Endometrial microvascular endothelial cells (primary cell): ENCODE measurements at regions not wholly inside any gene's neighbourhood (a gene's known extent, or its start where the extent isn't known, plus 50 kb on each side); places are given as distances from the start of the nearest gene placed in this dataset.
"Not testable (repeated sequence)": the region's sequence is repeated elsewhere in the genome, so short reads cannot be mapped to it uniquely, and the experiment has no call there.

ENCODE experiments used
- in situ Hi-C: cut with HindIII; loops from 2 replicates; pipeline ENCODE4 v1.10.0; 2017; ENCODE audit warnings: low sequenced_read_pairs, low pct_unique_long_range_greater_than_20kb; ENCODE audit errors: inconsistent ontology term

DNA sequence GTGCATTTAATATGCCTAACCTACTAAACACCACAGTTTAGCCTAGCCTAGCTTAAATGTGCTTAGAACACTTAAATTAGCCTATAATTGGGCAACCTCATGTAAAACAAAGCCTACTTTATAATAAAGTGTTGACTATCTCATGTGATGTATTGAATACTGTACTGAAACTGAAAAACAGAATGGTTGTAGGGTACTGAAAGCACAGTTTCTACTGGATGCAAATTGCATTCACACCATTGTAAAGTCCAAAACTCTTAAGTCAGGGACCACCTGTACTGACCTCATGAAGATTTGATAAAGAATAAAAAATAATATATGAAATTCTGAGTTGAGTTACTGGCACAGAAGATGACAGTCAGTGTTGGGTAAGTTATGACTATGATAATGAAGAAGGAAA, 625.4 kb upstream of the SOX9 start:
- in situ Hi-C loops = no loop called here

DNA sequence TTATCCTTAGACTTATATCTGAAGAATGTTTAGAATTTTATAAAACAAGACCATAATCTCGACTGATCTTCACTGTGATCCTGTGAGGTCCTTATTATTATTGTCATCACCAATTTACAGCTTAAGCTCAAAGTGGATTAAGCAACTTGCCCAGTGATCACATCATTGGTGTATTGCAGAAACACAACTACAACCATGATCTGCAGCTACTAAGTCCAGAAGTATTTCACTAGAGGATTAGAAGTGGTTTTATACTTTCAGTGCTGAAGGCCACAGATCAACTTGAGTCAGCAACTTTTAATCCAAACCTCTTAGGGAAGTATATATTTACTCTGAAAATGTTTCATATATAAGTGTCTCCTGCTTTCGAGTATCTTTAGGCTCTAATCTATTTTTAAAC, 624.3 kb upstream of the SOX9 start:
- in situ Hi-C loops = no loop called here

DNA sequence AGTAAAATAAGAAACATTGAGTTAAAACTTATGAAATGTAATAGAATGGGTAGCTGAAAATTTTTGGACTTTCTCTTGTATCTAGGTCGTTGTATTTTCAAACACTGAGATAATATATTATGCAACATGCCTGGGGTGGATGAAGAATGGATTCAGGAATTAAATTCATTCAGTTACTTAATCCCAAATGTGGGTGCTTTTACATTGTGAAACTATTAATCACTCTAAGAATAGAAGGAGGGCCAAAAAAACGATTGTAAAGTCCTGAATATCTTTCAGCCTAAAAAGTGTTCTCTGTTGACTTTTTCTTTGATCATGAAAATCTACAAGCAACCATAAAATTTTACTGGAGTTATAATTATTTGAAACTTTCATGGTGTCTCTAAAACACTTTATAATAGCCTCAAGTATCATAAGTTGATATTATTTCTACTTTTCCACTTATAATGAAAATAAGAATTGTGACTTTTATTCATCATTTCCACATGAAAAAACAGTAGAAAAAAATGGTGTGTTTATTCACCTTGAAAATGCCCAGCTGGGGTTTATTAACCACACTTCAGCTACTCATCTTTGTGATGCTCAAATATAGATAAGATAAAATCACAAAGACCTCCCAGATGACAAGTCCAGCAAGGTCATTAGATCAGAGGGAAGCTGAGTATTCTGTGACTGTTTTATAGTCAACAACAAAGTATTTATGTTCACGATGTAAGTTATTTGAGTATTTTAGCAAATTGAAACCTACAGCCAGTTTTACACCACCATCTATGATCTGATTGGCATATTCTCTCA, 619.9 kb upstream of the SOX9 start:
- in situ Hi-C loops = no loop called here

DNA sequence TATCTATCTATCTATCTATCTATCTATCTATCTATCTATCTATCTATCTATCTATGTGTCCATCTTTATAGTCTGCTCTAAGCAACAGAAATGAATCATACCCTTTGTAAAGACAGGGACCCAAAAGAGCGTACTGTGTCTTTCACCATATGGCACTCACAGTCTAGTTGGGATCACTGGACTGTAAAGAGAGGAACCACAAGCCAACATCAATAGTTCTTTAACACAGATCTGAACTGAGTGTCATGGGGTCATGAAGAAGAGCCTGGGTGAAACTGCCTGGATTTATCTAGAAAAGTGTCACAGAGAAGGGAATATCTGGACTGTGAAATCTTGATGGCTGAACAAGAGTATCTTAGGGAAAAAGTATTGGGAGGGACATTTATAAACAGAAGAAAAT, 619.1 kb upstream of the SOX9 start:
- in situ Hi-C loops = no loop called here

DNA sequence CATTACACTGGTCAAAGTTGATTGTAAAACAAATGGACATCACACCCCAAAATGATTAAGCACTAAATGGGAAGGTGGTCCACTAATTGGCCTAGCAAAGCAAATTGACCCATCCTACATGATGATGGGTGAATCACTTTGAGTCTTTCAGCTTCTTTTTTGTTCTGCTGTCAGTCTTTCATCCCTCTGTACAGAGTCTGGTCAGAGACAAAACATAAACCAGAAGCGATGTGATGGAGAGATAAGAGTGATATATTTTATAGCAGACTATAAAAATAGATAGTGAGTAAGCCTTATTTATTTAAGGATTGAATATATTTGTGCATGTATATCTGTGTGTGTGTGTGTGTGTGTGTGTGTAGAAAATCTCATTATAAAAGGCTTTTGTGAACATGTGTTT, 618.4 kb upstream of the SOX9 start:
- in situ Hi-C loops = no loop called here

DNA sequence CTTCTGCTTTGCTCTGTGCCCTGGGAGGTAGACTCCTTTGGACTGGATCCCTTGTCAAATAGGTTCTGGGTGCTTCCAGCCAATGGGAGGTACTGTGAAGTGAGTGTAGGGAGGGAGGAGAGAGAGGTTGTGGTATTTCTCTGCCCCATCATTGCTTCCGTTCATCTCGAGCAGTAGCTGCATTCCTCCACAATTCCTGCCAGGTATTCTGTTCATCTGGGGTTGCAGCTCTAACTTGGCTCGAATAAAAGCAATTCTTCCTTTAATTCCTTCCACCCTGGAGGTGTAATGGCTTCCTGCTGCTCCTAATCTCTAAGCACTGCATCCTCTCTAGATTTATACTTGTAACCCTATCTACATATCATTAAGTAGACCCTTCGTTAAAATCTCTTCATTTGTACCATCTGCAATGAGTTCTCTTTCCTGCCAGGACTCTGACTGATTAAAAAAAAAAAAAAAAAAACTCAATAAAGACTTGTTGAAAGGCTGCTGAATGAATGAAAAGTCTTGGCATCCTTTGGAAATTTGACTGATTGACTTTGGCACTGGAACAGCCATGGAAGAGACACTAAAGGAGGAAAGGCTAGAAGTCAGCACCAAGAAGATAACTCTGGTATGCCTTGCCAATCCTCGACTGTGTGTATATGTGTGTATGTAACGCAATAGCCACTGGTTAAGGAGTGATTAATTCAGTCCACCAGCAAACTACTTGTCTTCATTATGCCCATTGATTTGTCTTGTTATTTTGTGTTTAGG, 616.9 kb upstream of the SOX9 start:
- in situ Hi-C loops = no loop called here

DNA sequence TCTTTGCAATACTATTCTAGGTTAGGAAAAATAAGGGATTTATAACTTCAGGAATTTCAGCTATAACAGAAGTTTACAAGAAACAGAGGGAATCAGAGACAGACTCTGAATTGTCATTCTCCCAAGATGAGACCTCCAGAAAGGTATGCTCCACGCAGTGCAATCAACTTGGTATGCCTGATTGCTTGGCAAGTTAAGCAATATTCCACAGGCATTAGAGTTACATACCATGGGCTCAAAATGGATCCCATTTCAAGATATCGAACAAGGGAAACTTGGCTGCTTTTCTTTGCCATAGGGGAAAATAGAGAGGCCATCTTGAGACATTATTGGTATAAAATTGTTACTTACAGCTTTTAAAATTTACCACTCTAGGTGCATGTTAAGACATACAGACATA, 615.6 kb upstream of the SOX9 start:
- in situ Hi-C loops = no loop called here

DNA sequence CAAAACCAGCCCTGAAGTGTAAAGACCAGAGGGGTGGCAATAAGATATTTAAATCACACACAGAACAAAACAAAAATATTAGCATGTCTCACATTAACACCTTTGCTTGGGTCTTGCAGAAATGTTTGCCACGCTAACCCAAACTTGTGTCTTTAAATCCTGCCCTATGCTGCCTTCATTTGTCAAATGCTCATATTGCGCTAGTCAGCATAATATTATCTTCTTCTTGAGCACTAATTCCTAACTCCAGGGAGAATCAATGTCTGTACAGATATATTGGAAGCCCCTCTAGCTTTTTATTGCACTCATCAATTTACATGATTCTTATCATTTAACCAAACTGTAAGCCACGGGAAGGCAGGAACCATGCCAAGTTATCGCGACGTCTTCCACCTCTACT, 614.8 kb upstream of the SOX9 start:
- in situ Hi-C loops = no loop called here

DNA sequence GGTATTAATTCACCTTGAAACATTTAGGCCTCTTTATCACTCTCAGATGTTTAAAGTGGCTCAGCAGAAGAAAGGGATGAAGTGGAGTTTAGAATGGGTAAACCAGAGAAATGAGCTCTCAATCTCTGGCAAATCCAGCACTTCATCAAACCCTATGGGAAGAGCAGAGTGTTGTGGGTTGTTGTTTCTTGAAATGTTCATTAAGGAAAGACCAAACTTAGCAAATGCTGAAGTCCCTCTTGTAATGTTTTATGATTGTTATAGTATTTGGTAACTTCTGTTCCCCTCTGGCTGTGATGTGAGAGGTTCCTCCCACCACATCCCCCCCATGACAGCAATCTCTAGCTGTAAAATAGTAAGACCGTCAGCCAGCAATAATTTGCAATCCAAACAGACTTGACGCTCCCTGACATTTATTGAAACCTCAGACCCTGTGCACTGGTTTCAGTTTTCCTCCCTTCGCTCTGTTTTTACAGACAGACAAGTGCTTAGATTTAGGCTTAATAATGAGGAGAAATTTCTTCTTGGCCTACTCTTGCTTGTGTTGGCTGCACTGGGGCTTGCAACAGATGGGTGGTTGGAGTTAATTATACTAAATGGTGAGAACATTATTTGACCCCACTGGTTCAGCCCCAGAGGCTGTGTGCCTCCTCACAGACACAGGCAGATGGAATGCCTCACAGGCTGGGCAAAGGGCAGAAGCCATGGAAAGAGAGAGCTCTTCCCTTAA, 609.4 kb upstream of the SOX9 start:
- in situ Hi-C loops = no loop called here

DNA sequence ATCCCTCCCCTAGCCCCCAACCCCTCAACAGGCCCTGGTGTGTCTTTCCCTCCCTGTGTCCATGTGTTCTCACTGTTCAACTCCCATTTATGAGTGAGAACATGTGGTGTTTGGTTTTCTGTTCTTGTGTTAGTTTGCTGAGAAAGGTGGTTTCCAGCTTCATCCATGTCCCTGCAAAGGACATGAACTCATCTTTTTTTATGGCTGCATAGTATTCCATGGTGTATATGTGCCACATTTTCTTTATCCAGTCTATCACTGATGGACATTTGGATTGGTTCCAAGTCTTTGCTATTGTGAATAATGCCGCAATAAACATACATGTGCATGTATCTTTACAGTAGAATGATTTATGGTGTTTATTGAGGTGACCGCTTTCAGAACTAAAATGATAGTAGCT, 607.1 kb upstream of the SOX9 start:
- in situ Hi-C loops = not testable (repeated sequence)

DNA sequence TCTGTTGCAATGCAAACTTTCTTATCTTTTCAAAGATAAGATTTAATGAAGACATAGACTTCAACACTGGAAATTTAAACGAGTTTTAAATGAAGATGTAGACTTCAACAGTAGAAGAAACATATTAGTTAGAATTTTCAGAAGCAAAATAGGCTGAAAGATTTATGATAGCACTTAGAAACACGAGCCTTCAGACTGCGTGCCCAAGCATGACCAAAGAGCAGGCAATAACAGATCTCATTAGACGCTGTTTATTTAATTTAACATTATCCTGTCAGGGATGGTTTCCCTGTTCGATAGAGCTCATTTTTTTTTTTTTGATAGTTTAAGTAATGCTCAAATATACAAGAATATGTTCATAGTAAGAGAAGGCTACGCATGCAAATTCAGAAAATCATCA, 604.7 kb upstream of the SOX9 start:
- in situ Hi-C loops = no loop called here

DNA sequence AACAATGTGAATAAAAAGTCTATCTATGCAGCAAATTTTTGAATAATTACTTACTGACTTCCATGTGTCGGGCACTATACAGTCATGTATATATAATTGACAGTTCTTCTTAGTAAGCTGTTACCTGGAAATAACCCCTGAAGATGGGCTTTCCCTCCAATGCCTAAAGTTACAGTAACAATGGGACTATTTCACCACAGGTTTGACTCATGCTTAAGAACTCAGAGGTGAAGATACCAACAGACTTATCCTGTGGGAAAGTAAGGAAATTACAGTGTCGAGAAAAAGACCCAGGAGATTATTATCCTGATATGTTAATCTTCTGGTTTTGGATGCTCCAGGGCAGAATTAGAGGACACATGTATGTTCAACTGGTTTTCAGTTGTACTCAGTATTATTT, 601.5 kb upstream of the SOX9 start:
- in situ Hi-C loops = no loop called here

DNA sequence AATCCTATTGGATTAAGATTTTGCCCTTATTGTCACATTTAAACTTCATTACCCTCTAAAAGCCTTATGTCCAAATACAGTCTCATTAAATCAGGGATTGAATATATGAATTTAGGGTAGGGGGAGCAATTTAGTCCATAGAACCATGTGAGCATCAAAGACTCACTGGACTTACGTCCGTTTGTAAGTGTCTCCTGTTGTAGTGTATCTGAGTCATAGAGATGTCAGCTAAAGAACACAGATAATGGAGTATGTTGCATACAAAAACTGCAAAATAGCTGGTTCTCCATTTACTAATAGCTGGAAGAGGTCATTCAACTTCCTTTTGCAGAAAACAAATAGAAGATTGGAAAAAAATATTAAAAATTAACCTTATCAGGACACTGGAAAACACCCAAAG, 599.1 kb upstream of the SOX9 start:
- in situ Hi-C loops = no loop called here

DNA sequence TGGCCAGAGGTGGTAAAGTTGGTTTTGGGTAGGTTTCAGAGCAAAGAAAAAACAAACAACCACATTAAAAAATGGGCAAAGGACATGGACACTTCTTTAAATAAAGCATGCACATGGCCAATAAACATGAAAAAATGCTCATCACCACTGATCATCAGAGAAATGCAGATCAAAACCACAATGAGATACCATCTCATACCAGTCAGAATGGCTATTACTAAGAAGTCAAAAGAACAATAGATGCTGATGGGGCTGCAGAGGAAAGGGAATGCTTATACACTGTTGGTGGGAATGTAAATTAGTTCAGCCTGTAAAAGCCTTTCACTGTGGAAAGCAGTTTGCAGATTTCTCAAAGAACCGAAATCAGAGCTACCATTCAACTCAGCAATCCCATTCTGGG, 598.4 kb upstream of the SOX9 start:
- in situ Hi-C loops = no loop called here

DNA sequence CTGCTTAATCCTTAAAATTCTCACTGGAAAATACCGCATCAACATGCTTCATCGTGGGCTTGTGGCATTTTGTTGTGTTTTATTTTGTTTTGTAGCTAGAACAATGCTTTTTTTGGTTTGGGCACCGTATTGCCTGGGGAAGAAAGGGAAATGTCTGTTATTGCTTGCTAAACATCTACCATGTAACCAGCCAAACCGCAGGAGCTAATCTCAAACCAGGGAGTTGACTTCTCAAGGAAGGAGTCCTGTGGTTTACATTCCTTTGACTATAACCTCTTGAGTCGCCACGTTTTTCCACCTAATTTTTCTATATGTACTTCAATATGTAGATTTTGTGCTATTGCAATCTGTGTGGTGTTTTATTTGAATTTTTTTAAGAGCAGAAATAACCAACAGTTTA, 593.5 kb upstream of the SOX9 start:
- in situ Hi-C loops = no loop called here

DNA sequence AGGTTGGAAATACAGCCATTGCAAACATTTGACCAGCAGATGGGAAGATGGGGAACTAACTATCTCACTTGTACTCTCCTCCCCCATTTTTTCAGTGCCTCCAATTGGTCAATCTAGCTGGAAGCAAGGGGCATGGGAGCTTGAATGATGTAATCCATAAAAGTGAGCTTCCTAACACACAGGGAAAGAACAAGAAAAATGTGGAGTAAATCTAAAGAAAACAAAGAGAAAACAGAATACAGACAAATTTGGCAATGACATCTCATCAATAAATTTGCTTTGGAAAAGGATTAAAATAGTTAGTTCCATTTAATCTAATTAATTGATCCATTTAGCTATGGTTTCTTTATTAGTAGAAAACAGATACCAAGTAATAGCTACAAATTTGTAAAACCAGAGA, 592.6 kb upstream of the SOX9 start:
- in situ Hi-C loops = no loop called here

DNA sequence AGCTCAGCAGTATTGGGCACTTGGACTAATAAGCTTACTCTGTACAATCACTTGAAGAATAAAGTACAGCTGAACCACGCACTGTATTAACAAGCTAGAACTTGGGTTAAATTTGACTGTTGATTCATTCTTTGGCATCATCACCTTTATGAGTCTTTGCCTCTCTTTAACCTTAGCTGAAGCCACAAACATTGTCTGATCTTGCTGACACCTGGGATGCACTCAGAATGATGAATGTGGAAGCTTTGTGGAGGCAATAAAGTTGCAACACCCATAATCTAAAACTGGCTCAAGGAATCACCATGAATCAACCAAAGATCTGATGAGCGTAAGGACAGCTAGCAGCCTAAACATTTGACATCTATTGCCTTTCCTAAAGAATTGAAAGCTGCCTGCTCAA, 590.6 kb upstream of the SOX9 start:
- in situ Hi-C loops = no loop called here

DNA sequence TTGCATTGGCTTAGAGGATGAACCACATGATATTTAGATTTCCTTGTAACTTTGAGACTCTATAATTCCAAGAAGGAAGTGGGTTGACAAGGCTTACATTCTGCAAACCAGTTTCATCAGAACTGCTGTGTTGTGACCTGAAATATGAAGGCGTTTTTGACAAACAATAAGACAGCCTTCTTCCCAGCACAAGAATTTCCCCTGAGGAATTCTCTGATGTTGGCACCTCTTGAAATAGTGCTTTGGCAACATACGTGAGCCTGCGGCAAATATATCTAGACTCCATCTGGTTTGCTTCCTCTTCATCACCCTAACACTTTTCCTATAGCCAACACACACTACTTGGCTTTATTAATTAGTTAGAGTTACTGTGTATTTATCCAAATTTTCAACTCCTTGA, 585.5 kb upstream of the SOX9 start:
- in situ Hi-C loops = no loop called here

DNA sequence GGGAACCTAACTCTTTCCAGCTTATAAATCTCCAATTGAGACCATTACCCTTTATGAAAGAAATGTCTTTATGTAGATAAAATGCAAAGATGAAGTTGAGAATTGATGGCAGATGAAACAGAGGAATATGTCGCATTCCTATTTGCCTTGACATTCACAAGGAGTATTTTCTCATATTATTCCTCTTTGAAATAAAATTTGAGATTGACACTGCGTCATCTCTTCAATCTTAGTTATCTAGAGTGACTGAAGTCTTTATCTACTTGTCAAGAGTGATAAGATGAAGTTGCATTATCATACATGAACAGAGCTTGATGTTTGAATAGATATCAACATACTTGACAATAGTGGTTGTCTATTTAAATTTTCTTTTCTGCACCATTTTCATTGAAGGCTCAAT, 574.4 kb upstream of the SOX9 start:
- in situ Hi-C loops = no loop called here

DNA sequence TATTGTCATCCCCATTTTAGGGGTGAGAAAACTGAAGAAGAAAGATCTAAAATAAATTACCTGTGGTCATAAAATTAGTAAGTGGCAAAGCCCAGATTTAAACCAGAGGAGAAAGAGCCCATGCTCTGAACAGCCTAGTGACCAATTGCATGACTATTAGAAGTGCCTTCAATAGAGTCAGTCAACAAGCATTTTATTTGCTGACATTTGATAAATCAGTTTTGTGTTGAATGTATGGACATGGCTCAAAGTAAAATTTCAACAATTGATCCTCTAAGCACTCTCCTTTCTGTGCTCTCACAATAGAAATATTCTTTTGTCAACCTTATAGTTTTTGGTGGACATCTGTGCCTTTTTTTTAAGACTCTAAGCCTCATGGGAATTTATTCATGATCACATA, 572.9 kb upstream of the SOX9 start:
- in situ Hi-C loops = no loop called here
